ENCODE measurements at regions not wholly inside any gene's neighbourhood (a gene's known extent, or its start where the extent isn't known, plus 50 kb on each side); places are given as distances from the start of the nearest gene placed in this dataset.

DNA sequence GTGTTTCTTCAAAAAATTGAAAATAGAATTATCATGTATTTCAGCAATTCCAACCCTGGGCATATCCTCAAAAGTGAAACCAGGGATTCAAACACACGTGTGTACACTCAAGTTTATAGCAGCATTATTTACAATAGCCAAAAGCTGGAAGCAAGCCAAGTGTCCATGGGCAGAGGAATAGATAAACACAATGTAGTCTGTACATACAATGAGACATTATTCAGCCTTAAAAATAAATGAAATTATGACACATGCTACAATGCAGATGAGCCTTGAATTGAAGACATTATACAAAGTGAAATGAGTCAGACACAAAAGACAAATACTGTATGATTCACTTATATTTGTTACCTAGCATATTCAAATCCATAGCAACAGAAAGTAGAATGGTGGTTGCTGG, 853.4 kb downstream of the STIM2 start:
- H3K9me3 ChIP-seq (ENCODE audit: control insufficient read depth in 1 of 2, low read length in 2 of 2): peaks cover 0 to 3% of the 10 kb centered on the region in 2 donors
- no peak overlapping the region for H3K4me3 ChIP-seq (ENCODE audit: low read depth in 1 of 2, low read length in 2 of 2)
- no peaks in the 10 kb centered on the region for H3K36me3 ChIP-seq (ENCODE audit: control insufficient read depth in 1 of 2, insufficient read depth in 2 of 2, low read length in 2 of 2)
- no peak overlapping the region for H3K27ac ChIP-seq (ENCODE audit: low read depth, low read length)
- no peak overlapping the region for H3K9ac ChIP-seq (ENCODE audit: low read depth in 1 of 2, low read length in 2 of 2)
- no peaks in the 10 kb centered on the region for H3K27me3 ChIP-seq (ENCODE audit: control insufficient read depth in 1 of 2, insufficient read depth in 2 of 2, low read length in 2 of 2)
- no peaks in the 10 kb centered on the region for H3K4me1 ChIP-seq (ENCODE audit: control insufficient read depth in 1 of 2, insufficient read depth in 2 of 2, low read length in 2 of 2)

DNA sequence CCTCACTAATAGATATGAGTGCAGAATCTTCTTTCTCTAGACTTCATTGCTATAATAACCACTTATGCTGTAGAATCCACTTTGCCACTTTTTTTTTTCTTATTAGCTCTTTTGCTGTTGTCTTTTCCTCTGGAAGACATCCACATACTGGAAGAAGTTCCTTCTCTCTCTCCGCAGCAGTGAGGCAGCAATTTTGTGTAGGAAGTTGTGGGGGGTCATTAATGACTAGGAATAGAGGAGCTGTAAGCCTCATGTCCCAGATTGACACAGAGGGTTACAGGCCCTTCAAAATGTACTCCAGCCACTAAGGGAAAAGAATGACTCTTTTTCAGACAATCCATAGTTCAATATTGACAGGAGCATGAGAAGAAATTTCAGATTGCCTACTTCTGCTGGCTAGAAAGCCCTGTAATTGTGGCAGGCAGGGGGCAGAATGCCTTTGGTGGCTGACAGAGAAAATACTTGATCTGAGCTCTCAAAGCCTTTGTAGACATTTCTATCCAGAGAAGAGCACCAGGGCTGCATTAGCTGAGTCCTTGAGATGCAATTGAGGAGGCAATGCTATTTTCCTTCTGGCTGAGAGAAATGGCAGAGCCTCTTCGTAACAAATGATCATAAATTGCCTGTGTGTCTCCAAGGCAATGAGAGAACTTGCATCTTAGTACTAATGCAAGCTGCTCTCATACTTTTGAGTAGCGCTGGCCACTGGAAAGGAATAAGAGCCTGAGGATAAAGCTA, 856.2 kb downstream of the STIM2 start:
- no peak overlapping the region for H3K9ac ChIP-seq (ENCODE audit: low read depth in 1 of 2, low read length in 2 of 2)
- H3K4me1 ChIP-seq (ENCODE audit: control insufficient read depth in 1 of 2, insufficient read depth in 2 of 2, low read length in 2 of 2): no peaks in the 10 kb centered on the region
- no peak overlapping the region for H3K4me3 ChIP-seq (ENCODE audit: low read depth in 1 of 2, low read length in 2 of 2)
- no peak overlapping the region for H3K27ac ChIP-seq (ENCODE audit: low read depth, low read length)
- no peaks in the 10 kb centered on the region for H3K27me3 ChIP-seq (ENCODE audit: control insufficient read depth in 1 of 2, insufficient read depth in 2 of 2, low read length in 2 of 2)
- peaks cover 0 to 7% of the 10 kb centered on the region in 2 donors for H3K9me3 ChIP-seq (ENCODE audit: control insufficient read depth in 1 of 2, low read length in 2 of 2)
- no peaks in the 10 kb centered on the region for H3K36me3 ChIP-seq (ENCODE audit: control insufficient read depth in 1 of 2, insufficient read depth in 2 of 2, low read length in 2 of 2)

DNA sequence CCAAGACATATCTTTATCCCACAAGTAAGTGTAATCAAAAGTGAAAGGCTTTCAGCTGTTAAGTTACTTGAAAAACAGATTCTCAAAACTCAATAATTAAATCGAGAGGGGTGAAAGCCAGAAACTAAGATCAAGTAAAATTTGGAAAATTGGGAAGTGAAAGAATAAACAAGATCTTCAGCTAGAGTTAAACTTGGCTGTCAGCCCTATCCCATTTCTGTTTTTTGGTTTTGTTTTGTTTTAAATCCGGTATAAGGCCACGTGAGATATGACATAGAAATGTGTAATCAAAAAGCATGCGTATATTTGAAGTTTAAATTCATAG, 856.8 kb downstream of the STIM2 start:
- Histone ChIP-seq H3K36me3 (ENCODE audit: control insufficient read depth in 1 of 2, insufficient read depth in 2 of 2, low read length in 2 of 2) (no peaks in the 10 kb centered on the region), H3K9me3 (ENCODE audit: control insufficient read depth in 1 of 2, low read length in 2 of 2) (peaks cover 0 to 7% of the 10 kb centered on the region in 2 donors), H3K4me1 (ENCODE audit: control insufficient read depth in 1 of 2, insufficient read depth in 2 of 2, low read length in 2 of 2) (no peaks in the 10 kb centered on the region), H3K4me3 (ENCODE audit: low read depth in 1 of 2, low read length in 2 of 2) (no peak overlapping the region), H3K27me3 (ENCODE audit: control insufficient read depth in 1 of 2, insufficient read depth in 2 of 2, low read length in 2 of 2) (no peaks in the 10 kb centered on the region), H3K9ac (ENCODE audit: low read depth in 1 of 2, low read length in 2 of 2) (no peak overlapping the region), H3K27ac (ENCODE audit: low read depth, low read length) (no peak overlapping the region)

DNA sequence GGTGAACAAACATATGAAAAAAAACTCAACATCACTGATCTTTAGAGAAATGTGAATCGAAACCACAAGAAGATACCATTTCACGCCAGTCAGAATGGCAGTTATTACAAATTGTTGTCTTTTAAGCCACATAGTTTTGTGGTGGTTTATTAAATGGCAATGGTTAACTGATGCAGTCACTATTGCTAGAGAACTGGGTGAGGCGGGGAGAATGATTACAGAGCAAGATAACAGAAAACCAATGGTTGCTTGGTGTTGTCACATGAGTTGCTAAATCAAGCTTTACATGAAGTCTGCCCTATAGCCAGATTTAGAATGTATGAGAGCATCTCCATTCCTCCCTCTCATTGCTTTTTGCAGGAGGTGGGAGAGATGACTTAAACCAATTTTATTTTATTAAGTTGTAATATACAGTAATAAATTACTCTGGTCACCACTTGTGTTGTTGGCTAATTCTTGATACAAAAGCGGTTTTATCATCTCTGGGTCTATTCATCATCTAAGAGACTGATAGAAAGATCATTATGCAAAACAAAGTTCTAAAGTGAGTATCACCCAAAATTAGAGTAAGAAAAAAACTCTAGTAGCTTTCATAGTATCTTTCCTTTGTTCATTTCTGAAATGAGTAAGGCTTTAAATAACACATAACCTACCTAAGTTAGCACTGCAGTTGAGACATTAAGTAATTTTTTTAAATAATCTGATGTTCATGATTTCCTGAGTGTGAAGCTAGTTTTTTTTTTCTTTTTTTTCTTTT, 859.5 kb downstream of the STIM2 start:
- Histone ChIP-seq H3K4me1 (ENCODE audit: control insufficient read depth in 1 of 2, insufficient read depth in 2 of 2, low read length in 2 of 2) (no peaks in the 10 kb centered on the region), H3K9ac (ENCODE audit: low read depth in 1 of 2, low read length in 2 of 2) (no peak overlapping the region), H3K4me3 (ENCODE audit: low read depth in 1 of 2, low read length in 2 of 2) (no peak overlapping the region), H3K27ac (ENCODE audit: low read depth, low read length) (no peak overlapping the region), H3K27me3 (ENCODE audit: control insufficient read depth in 1 of 2, insufficient read depth in 2 of 2, low read length in 2 of 2) (no peaks in the 10 kb centered on the region), H3K9me3 (ENCODE audit: control insufficient read depth in 1 of 2, low read length in 2 of 2) (peaks cover 0 to 7% of the 10 kb centered on the region in 2 donors), H3K36me3 (ENCODE audit: control insufficient read depth in 1 of 2, insufficient read depth in 2 of 2, low read length in 2 of 2) (no peaks in the 10 kb centered on the region)

DNA sequence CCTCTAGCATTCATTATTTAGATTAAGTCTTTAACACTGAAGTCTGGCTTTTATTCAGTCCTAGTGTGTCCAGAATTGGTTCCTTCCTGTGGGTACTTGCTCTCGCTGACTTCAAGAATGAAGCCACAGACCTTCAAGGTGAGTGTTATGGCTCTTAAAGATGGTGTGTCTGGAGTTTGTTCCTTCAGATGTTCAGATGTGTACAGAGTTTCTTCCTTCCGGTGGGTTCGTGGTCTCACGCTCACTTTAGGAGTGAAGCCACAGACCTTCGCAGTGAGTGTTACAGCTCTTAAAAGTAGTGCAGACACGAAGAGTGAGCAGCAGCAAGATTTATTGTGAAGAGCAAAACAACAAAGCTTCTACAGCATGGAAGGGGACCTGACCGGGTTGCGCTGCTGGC, 860.6 kb downstream of the STIM2 start:
- no peaks in the 10 kb centered on the region for H3K4me1 ChIP-seq (ENCODE audit: control insufficient read depth in 1 of 2, insufficient read depth in 2 of 2, low read length in 2 of 2)
- H3K27me3 ChIP-seq (ENCODE audit: control insufficient read depth in 1 of 2, insufficient read depth in 2 of 2, low read length in 2 of 2): no peaks in the 10 kb centered on the region
- H3K4me3 ChIP-seq (ENCODE audit: low read depth in 1 of 2, low read length in 2 of 2): no peak overlapping the region
- H3K9ac ChIP-seq (ENCODE audit: low read depth in 1 of 2, low read length in 2 of 2): no peak overlapping the region
- H3K9me3 ChIP-seq (ENCODE audit: control insufficient read depth in 1 of 2, low read length in 2 of 2): peaks cover 0 to 7% of the 10 kb centered on the region in 2 donors
- no peak overlapping the region for H3K27ac ChIP-seq (ENCODE audit: low read depth, low read length)
- H3K36me3 ChIP-seq (ENCODE audit: control insufficient read depth in 1 of 2, insufficient read depth in 2 of 2, low read length in 2 of 2): no peaks in the 10 kb centered on the region

DNA sequence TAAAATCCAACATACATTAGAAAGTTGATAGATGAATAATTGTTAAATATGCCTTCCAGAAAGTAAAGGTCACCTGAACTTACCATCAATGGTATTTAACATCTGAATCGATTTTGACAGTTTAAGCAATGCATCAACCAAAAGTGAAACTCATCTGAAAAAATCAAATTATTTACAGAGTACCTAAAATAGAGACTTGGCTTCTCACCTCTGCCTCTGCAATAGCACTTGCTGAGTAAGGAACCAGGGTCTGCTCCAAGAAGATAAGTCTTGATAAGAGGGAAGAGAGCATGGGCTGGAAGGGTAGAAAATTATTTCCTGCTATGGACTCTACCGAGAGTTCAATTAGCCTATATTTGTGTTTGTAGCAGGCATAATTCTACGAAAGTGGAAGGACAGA, 868.3 kb downstream of the STIM2 start:
- no peak overlapping the region for H3K9ac ChIP-seq (ENCODE audit: low read depth in 1 of 2, low read length in 2 of 2)
- no peak overlapping the region for H3K27ac ChIP-seq (ENCODE audit: low read depth, low read length)
- no peaks in the 10 kb centered on the region for H3K9me3 ChIP-seq (ENCODE audit: control insufficient read depth in 1 of 2, low read length in 2 of 2)
- H3K36me3 ChIP-seq (ENCODE audit: control insufficient read depth in 1 of 2, insufficient read depth in 2 of 2, low read length in 2 of 2): no peaks in the 10 kb centered on the region
- no peaks in the 10 kb centered on the region for H3K4me1 ChIP-seq (ENCODE audit: control insufficient read depth in 1 of 2, insufficient read depth in 2 of 2, low read length in 2 of 2)
- H3K27me3 ChIP-seq (ENCODE audit: control insufficient read depth in 1 of 2, insufficient read depth in 2 of 2, low read length in 2 of 2): no peaks in the 10 kb centered on the region
- H3K4me3 ChIP-seq (ENCODE audit: low read depth in 1 of 2, low read length in 2 of 2): no peak overlapping the region

DNA sequence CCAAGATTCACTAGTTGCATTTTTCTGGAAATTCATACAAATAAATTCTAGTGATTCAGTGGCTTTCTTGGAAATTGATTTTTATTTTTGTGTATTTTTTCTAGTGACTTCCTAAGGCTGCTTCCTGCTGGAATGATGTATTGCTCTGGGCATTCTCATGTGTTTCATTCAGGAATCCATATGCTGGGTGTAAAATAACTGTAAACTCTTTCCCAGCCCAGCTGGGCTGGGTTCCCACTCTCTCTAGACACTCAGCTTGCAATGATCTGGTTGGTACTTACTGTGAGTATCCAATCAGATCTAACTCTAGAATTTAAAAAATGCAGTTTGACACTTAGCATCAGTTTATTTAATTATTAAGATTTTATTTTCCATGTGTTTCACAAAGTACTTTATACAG, 882.2 kb downstream of the STIM2 start:
- no peak overlapping the region for H3K9ac ChIP-seq (ENCODE audit: low read depth in 1 of 2, low read length in 2 of 2)
- no peaks in the 10 kb centered on the region for H3K36me3 ChIP-seq (ENCODE audit: control insufficient read depth in 1 of 2, insufficient read depth in 2 of 2, low read length in 2 of 2)
- no peak overlapping the region for H3K27ac ChIP-seq (ENCODE audit: low read depth, low read length)
- no peaks in the 10 kb centered on the region for H3K4me1 ChIP-seq (ENCODE audit: control insufficient read depth in 1 of 2, insufficient read depth in 2 of 2, low read length in 2 of 2)
- H3K27me3 ChIP-seq (ENCODE audit: control insufficient read depth in 1 of 2, insufficient read depth in 2 of 2, low read length in 2 of 2): no peaks in the 10 kb centered on the region
- no peak overlapping the region for H3K4me3 ChIP-seq (ENCODE audit: low read depth in 1 of 2, low read length in 2 of 2)
- no peaks in the 10 kb centered on the region for H3K9me3 ChIP-seq (ENCODE audit: control insufficient read depth in 1 of 2, low read length in 2 of 2)

DNA sequence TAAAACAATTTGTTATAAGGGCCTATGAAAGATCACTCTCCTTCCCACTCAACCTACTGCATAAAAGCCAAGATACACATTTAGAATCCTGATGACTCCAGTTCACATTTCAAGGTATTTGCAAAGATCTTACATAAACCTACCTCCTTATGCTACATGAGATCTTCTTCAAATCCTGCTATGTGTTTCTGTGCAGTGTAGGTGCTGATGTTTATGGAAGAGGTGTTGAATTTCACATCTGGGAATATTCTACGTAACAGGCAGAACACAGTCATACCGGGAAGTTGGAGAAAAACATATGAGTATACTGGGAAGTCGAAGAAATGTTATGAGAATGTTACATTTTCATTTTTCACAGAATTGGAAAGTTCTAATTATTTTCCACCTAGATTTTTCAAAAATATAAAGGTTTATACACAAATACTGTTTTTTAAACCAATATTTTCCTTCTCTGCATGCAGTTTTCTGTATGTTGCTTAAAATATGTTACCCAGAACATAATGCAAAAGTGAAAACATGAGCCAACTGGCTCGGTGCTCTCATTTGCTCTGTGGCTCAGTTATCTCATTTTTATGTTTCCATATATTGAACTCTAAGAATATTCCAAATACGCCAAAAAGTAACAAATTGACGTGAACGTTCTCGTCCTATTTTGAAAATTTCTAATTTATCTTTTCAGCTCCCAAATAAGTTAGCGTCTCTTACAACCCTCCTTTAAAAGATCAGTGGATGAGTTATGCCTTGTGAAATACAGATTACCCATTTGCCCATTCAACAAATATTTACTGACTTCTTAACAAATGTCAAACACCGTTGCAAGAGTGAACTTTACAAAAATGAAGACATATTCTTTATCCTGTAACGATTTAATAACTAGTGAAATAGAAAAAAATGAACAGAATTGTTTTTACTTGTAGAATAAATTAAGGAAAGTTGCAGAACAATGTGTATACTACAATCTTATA, 899.3 kb downstream of the STIM2 start:
- Histone ChIP-seq H3K9ac (ENCODE audit: low read depth in 1 of 2, low read length in 2 of 2) (no peak overlapping the region), H3K4me1 (ENCODE audit: control insufficient read depth in 1 of 2, insufficient read depth in 2 of 2, low read length in 2 of 2) (no peaks in the 10 kb centered on the region), H3K4me3 (ENCODE audit: low read depth in 1 of 2, low read length in 2 of 2) (no peak overlapping the region), H3K36me3 (ENCODE audit: control insufficient read depth in 1 of 2, insufficient read depth in 2 of 2, low read length in 2 of 2) (no peaks in the 10 kb centered on the region), H3K27me3 (ENCODE audit: control insufficient read depth in 1 of 2, insufficient read depth in 2 of 2, low read length in 2 of 2) (no peaks in the 10 kb centered on the region), H3K27ac (ENCODE audit: low read depth, low read length) (no peak overlapping the region), H3K9me3 (ENCODE audit: control insufficient read depth in 1 of 2, low read length in 2 of 2) (no peaks in the 10 kb centered on the region)

DNA sequence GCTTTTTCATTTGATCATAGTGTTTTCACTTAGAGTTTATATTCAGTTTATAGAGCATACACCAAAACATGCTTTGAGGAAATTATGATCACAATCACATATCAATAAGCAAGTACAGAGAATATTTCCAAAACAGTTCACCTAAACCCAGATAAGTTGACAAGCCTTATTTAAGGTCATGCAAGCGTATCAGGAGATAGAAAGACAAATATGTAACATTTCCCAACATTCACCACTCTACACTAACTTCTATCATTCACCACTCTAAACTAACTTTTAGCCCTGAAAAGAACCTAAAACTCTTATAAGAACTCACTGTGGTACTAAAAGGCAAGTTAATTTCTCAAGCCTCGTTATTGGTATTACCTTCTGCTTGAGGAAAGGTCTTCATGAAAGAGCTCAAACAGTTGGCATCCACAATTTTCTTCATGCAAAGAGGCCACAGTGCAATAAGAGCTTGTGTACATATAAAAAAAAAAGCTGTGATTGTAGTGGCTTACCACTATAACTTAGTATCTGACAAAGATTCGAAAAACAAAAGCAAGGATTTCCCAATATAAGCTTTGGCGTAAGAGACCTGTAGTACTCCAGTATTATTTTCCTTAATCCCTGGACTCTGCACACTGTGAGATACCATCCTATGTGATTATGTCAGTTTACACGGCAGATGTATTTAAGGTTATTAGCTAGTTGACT, 903.3 kb downstream of the STIM2 start:
- Histone ChIP-seq H3K9me3 (ENCODE audit: control insufficient read depth in 1 of 2, low read length in 2 of 2) (no peaks in the 10 kb centered on the region), H3K27ac (ENCODE audit: low read depth, low read length) (no peak overlapping the region)

More for the DNA sequence above, 903.3 kb downstream of the STIM2 start:
- Histone ChIP-seq H3K36me3 (ENCODE audit: control insufficient read depth in 1 of 2, insufficient read depth in 2 of 2, low read length in 2 of 2) (no peaks in the 10 kb centered on the region), H3K27me3 (ENCODE audit: control insufficient read depth in 1 of 2, insufficient read depth in 2 of 2, low read length in 2 of 2) (no peaks in the 10 kb centered on the region), H3K4me1 (ENCODE audit: control insufficient read depth in 1 of 2, insufficient read depth in 2 of 2, low read length in 2 of 2) (no peaks in the 10 kb centered on the region), H3K4me3 (ENCODE audit: low read depth in 1 of 2, low read length in 2 of 2) (no peak overlapping the region), H3K9ac (ENCODE audit: low read depth in 1 of 2, low read length in 2 of 2) (no peak overlapping the region)

Measured in duodenal mucosa (tissue), 2 donors.